Progenitor cell of endocrine pancreas (in vitro differentiated cells): ENCODE measurements at regions not wholly inside any gene's neighbourhood (a gene's known extent, or its start where the extent isn't known, plus 50 kb on each side); places are given as distances from the start of the nearest gene placed in this dataset.

Experiments used
- DNase-seq: peaks from one replicate; pipeline ENCODE4 v3.0.0; 2021; ENCODE audit warnings: low spot score; ENCODE audit not compliant: unreplicated experiment
- H3K27ac Mint-ChIP-seq: 2 replicates; pipeline ENCODE4 v1.8.0; 2021; ENCODE audit warnings: mild to moderate bottlenecking, moderate library complexity, mixed read lengths
- H3K27me3 Mint-ChIP-seq: 2 replicates; pipeline ENCODE4 v1.8.0; 2021; ENCODE audit warnings: mixed read lengths
- H3K36me3 Mint-ChIP-seq: 2 replicates; pipeline ENCODE4 v1.8.0; 2022; ENCODE audit warnings: mixed read lengths; ENCODE audit not compliant: insufficient read depth
- H3K4me1 Mint-ChIP-seq: 2 replicates; pipeline ENCODE4 v1.8.0; 2021; ENCODE audit warnings: low read depth, mixed read lengths
- H3K4me3 Mint-ChIP-seq: 2 replicates; pipeline ENCODE4 v1.8.0; 2021; ENCODE audit warnings: low read depth, mild to moderate bottlenecking, moderate library complexity, mixed read lengths
- H3K9me3 Mint-ChIP-seq: 2 replicates; pipeline ENCODE4 v1.8.0; 2021; ENCODE audit warnings: low read depth, mixed read lengths
- TF ChIP-seq, protein P1 (sequence below): fragments of 200-600 bp; sonication (generic); IDR thresholded peaks from one replicate; pipeline ENCODE4 v1.5.0; 2021; ENCODE audit warnings: antibody characterized with exemption, mild to moderate bottlenecking; ENCODE audit not compliant: unreplicated experiment

DNA sequence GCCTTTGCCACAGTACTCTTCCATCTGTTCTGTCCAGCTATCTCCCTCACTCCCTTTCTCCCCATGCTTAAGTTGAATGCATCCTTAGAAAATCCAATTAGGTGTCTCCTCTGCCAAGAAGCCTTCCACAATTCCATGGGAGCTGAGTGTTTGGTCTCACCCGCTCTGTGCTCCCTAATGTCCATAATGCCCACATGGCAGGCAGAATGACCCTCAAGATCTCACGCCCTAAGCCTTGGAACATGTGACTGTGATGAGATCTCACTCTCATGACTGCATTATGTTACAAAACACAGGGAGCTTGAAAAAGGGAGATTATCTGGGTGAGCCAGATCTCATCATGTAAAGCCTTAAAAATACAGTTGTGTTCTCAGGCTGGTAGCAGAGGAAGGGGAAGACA, 229.4 kb downstream of the OMA1 start:
- H3K4me3 Mint-ChIP-seq: no peak overlapping the region
- TF ChIP-seq, protein P1, sequence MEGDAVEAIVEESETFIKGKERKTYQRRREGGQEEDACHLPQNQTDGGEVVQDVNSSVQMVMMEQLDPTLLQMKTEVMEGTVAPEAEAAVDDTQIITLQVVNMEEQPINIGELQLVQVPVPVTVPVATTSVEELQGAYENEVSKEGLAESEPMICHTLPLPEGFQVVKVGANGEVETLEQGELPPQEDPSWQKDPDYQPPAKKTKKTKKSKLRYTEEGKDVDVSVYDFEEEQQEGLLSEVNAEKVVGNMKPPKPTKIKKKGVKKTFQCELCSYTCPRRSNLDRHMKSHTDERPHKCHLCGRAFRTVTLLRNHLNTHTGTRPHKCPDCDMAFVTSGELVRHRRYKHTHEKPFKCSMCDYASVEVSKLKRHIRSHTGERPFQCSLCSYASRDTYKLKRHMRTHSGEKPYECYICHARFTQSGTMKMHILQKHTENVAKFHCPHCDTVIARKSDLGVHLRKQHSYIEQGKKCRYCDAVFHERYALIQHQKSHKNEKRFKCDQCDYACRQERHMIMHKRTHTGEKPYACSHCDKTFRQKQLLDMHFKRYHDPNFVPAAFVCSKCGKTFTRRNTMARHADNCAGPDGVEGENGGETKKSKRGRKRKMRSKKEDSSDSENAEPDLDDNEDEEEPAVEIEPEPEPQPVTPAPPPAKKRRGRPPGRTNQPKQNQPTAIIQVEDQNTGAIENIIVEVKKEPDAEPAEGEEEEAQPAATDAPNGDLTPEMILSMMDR: no peak
- H3K27ac Mint-ChIP-seq: no peak overlapping the region
- H3K36me3 Mint-ChIP-seq: peaks cover 3% of the 10 kb centered on the region
- no peaks in the 10 kb centered on the region for H3K27me3 Mint-ChIP-seq
- no peak for DNase-seq
- peaks cover 2% of the 10 kb centered on the region for H3K4me1 Mint-ChIP-seq
- H3K9me3 Mint-ChIP-seq: peaks cover 2% of the 10 kb centered on the region

DNA sequence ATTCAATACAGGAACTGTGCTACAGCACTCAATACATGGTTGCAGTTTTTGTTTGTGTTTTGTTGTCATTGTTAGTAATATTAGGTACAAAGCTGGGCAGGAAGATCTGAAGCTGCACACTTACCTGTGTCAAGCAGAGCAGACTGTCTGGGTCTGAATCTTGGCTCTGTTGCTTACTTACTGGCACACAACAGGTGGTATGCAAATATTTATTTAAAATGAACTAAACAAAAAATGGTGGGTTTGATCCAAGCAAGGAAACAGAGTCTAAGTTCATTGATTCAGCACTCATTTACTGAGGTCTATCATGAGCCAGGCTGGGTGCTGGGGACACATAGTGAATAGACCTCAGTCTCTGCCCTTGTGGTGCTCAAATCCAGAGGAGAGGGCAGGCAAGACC, 230.4 kb downstream of the OMA1 start:
- Mint-ChIP-seq H3K27ac (no peak overlapping the region), H3K4me3 (no peak overlapping the region), H3K27me3 (no peaks in the 10 kb centered on the region), H3K4me1 (peaks cover 2% of the 10 kb centered on the region), H3K36me3 (peaks cover 1% of the 10 kb centered on the region), H3K9me3 (peaks cover 2% of the 10 kb centered on the region)
- no peak for DNase-seq
- TF ChIP-seq, protein P1: no peak

DNA sequence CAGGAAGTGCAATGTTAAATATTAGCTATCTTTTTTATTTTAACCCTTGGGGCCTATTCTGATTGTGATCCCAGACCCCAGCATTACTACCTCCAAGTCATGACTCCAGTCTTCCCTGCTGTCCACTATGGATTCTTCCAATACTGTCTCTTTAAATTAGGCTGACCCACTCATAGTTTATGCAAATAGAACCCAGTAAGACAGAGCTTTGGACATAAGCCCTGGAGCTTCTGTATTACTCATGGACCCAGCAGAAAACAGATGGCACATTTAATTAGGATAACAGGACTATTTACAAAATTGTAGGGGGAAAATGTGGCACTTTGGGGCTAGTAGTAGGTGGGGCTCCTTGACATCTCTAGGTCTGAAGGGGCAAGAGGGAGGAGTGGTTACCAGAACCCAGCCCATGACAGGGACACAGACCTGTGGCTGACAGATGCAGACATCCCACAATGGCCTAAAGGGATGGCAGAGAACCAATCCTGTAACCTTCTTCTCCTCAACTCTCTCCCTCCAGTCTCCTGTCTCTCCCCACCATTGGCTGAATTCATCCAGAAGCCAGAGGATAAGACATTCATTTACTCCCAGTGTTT, 233.5 kb downstream of the OMA1 start:
- H3K27me3 Mint-ChIP-seq: no peaks in the 10 kb centered on the region
- no peak overlapping the region for H3K27ac Mint-ChIP-seq
- H3K4me3 Mint-ChIP-seq: no peak overlapping the region
- TF ChIP-seq, protein P1: no peak
- H3K36me3 Mint-ChIP-seq: no peaks in the 10 kb centered on the region
- DNase-seq: no peak
- no peaks in the 10 kb centered on the region for H3K9me3 Mint-ChIP-seq
- peaks cover 2% of the 10 kb centered on the region for H3K4me1 Mint-ChIP-seq

DNA sequence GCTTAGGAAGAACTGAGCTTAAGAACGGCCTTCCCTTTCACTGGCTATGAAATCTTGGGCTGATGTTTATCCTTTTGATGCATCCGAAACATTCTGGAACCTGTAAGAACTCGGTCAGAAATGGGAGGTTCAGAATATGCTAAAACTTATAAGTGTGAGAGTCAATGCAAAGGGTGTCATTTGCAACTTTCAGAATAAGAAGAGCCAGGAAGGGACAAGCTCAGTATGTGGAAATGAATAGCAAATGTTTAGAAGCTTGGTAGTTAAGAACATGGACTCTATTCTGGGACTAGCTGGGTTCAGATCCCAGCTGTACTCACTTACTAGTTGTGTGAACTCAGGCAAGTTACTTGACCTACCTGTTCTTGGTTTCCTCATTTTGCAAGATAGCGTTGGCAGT, 234.1 kb downstream of the OMA1 start:
- TF ChIP-seq, protein P1: no peak
- Mint-ChIP-seq H3K9me3 (no peaks in the 10 kb centered on the region), H3K4me3 (no peak overlapping the region), H3K4me1 (peaks cover 2% of the 10 kb centered on the region), H3K27me3 (no peaks in the 10 kb centered on the region), H3K27ac (no peak overlapping the region), H3K36me3 (no peaks in the 10 kb centered on the region)
- no peak for DNase-seq

DNA sequence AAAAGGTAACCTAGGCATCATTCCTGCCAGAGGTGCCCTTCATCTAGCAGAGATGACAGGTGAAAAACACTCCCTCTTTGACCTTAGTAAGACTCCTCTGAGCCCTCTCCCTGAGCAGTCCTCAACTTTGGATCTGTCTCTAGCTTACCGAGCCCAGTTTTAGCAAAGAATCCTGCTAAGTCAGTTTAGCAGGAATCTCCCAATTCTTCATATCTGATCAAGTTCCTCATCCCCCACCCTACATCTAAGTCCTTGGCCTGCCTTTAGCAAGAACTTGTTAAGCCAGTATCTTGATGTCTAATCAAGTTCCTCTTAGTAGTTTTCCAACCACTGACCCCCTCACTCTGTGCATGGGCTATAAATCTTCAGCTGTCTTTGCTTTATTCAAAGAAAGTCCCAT, 235.6 kb downstream of the OMA1 start:
- H3K4me3 Mint-ChIP-seq: no peak overlapping the region
- H3K27ac Mint-ChIP-seq: no peak overlapping the region
- no peaks in the 10 kb centered on the region for H3K9me3 Mint-ChIP-seq
- H3K36me3 Mint-ChIP-seq: no peaks in the 10 kb centered on the region
- DNase-seq: no peak
- TF ChIP-seq, protein P1: no peak
- H3K27me3 Mint-ChIP-seq: no peaks in the 10 kb centered on the region
- no peaks in the 10 kb centered on the region for H3K4me1 Mint-ChIP-seq
